ENCODE measurements at regions not wholly inside any gene's neighbourhood (a gene's known extent, or its start where the extent isn't known, plus 50 kb on each side); places are given as distances from the start of the nearest gene placed in this dataset.

DNA sequence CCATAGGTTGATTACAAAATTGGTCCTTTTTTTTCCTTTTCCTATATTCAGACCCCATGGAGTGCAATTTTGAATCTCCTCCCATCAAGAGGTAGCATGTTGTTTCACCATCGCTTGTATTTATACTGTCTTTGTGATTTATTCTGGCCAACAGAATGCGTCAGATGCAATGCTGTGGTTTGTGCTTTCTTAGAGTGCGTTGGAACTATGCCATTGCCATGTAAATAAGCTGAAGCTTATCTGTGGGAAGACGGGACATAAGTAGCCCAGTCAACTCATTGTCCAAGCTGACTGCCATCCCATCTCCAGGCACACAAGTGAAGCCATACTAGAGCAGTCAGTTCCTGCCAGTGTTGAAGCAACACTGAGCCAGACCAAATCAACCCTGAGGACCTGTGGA, 1339.3 kb upstream of the GOT2 start:
- intact Hi-C loops (cut with DNase I, micrococcal nuclease): no loop called here
- ATAC-seq (no peak), DNase-seq (no peak)
- Histone ChIP-seq H3K4me3 (no peak overlapping the region), H3K4me1 (ENCODE audit: low read depth) (no peaks in the 10 kb centered on the region), H3K36me3 (ENCODE audit: low read depth) (no peaks in the 10 kb centered on the region), H3K9me3 (peaks cover 34% of the 10 kb centered on the region)
- TF ChIP-seq CTCF (IDR thresholded peaks at IDR 0.05): no peak

DNA sequence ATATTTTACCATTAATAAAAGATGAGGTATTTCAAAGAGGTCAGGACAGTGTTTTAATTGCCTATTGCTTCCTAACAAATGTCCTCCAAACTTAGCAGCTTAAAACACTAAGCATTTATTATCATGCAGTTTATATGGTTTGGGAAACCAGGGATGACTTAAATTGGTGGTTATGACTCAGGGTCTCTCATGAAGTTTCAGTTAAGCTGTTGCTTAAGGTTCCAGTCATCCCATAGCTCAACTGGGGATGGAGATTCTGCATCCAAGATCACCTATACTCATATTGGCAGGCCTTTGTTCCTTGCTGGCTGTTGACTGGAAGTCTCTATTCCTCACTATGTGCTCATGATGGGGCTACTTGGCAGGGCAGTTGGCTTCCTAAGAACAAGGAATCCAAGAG, 1329.9 kb upstream of the GOT2 start:
- ATAC-seq (no peak), DNase-seq (no peak)
- TF ChIP-seq CTCF (IDR thresholded peaks at IDR 0.05): no peak
- no peaks in the 10 kb centered on the region for H3K36me3 ChIP-seq (ENCODE audit: low read depth)
- intact Hi-C loops (cut with DNase I, micrococcal nuclease): no loop called here
- no peak overlapping the region for H3K4me3 ChIP-seq
- no peaks in the 10 kb centered on the region for H3K4me1 ChIP-seq (ENCODE audit: low read depth)
- peaks cover 42% of the 10 kb centered on the region for H3K9me3 ChIP-seq

- TF ChIP-seq CTCF (IDR thresholded peaks at IDR 0.05): no peak
- DNase-seq (no peak), ATAC-seq (no peak)
- H3K36me3 ChIP-seq (ENCODE audit: low read depth): no peaks in the 10 kb centered on the region
- peaks cover 39% of the 10 kb centered on the region for H3K9me3 ChIP-seq
- H3K4me1 ChIP-seq (ENCODE audit: low read depth): no peaks in the 10 kb centered on the region
- H3K4me3 ChIP-seq: no peak overlapping the region
- intact Hi-C loops (cut with DNase I, micrococcal nuclease): no loop called here
Observed at GRCh38 chr16:60061396-60061795, 1327.3 kb upstream of the GOT2 start.

DNA sequence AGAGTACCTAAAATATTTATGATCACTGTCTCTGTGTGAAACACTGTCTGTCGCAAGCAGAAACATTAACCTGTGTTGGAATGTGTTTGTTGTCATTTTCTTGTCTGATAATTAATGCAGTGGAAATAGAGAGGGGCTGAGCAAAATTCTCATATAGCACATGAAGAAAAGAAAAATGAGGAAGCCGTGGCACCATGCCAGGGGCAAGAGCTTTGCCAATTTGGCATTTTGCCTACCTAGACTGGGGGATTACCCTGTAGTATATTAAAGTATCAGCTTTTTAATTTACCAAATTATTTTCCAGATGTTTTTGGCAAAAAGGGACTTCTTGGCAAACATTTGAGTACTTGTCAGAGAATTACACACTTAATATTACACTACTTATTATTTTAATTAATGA, 1326.6 kb upstream of the GOT2 start:
- Histone ChIP-seq H3K9me3 (peaks cover 41% of the 10 kb centered on the region), H3K4me3 (no peak overlapping the region), H3K36me3 (ENCODE audit: low read depth) (no peaks in the 10 kb centered on the region), H3K4me1 (ENCODE audit: low read depth) (no peaks in the 10 kb centered on the region)
- no peak for ATAC-seq
- TF ChIP-seq CTCF (IDR thresholded peaks at IDR 0.05): no peak
- intact Hi-C loops (cut with DNase I, micrococcal nuclease): no loop called here
- DNase-seq: no peak

DNA sequence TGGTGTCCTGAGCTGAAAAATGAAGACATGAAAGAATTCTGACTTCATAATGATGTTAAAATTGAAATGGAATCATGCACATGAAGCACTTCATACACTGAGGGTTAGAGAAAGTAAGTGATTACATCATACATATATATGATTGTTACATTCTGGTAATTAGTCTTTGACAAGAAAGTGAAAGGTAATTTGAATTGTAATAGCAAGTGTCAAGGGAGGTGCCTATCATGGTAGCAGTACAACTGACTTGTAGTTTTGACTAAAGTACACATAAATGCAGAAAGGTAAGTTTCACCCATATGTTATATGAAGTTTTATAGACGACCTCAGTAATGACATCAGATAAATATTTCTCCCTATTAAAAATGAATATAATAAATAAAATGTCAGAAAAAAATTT, 1325.0 kb upstream of the GOT2 start:
- intact Hi-C loops (cut with DNase I, micrococcal nuclease): no loop called here
- Histone ChIP-seq H3K36me3 (ENCODE audit: low read depth) (no peaks in the 10 kb centered on the region), H3K4me3 (no peak overlapping the region), H3K4me1 (ENCODE audit: low read depth) (no peaks in the 10 kb centered on the region), H3K9me3 (peaks cover 30% of the 10 kb centered on the region)
- no peak for TF ChIP-seq CTCF (IDR thresholded peaks at IDR 0.05)
- ATAC-seq (no peak), DNase-seq (no peak)

- Histone ChIP-seq H3K4me1 (ENCODE audit: low read depth) (no peaks in the 10 kb centered on the region), H3K9me3 (peaks cover 18% of the 10 kb centered on the region), H3K36me3 (ENCODE audit: low read depth) (no peaks in the 10 kb centered on the region), H3K4me3 (no peak overlapping the region)
- DNase-seq (no peak), ATAC-seq (no peak)
- TF ChIP-seq CTCF (IDR thresholded peaks at IDR 0.05): no peak
- intact Hi-C loops (cut with DNase I, micrococcal nuclease): no loop called here
Observed at GRCh38 chr16:60041671-60042070, 1307.6 kb upstream of the GOT2 start.

All from mucosa of descending colon (tissue), 3 donors.